ENCODE measurements at regions not wholly inside any gene's neighbourhood (a gene's known extent, or its start where the extent isn't known, plus 50 kb on each side); places are given as distances from the start of the nearest gene placed in this dataset.

DNA sequence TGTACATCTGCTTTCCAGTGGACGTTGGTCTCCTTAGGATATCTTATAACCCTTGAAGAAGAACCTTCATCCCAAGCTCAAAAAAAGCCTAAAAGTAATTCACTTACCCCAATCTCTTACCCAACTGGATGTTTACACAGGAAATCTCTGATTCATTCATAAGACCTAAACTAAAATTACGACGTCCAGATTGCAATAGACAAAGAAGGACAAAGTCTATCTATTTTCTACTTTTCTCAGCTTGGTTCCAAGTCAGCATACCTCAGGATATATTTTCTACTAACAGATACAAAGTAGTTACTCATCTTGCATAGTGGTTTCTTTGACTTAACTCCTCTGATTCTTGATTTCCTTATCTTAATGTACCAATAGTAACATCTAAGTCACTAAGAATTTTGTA, 669.9 kb downstream of the OTOL1 start (continued):
- TF ChIP-seq SIX1 (CRISPR knock-in tag; IDR thresholded peaks at IDR 0.05; ENCODE audit: borderline replicate concordance) (no peak), NR1H2 (CRISPR knock-in tag; IDR thresholded peaks at IDR 0.05; ENCODE audit: borderline replicate concordance, low read depth) (no peak), ZFP36L2 (CRISPR knock-in tag; IDR thresholded peaks at IDR 0.05) (no peak), FOSL1 (CRISPR knock-in tag; IDR thresholded peaks at IDR 0.05; ENCODE audit: borderline replicate concordance) (no peak), MEF2D (CRISPR knock-in tag; IDR thresholded peaks at IDR 0.05) (no peak), ZFP41 (CRISPR knock-in tag; IDR thresholded peaks at IDR 0.05; ENCODE audit: borderline replicate concordance) (no peak)
- TF ChIP-seq, protein P1, sequence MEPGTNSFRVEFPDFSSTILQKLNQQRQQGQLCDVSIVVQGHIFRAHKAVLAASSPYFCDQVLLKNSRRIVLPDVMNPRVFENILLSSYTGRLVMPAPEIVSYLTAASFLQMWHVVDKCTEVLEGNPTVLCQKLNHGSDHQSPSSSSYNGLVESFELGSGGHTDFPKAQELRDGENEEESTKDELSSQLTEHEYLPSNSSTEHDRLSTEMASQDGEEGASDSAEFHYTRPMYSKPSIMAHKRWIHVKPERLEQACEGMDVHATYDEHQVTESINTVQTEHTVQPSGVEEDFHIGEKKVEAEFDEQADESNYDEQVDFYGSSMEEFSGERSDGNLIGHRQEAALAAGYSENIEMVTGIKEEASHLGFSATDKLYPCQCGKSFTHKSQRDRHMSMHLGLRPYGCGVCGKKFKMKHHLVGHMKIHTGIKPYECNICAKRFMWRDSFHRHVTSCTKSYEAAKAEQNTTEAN (CRISPR knock-in tag; conservative IDR thresholded peaks at IDR 0.05) = no peak

DNA sequence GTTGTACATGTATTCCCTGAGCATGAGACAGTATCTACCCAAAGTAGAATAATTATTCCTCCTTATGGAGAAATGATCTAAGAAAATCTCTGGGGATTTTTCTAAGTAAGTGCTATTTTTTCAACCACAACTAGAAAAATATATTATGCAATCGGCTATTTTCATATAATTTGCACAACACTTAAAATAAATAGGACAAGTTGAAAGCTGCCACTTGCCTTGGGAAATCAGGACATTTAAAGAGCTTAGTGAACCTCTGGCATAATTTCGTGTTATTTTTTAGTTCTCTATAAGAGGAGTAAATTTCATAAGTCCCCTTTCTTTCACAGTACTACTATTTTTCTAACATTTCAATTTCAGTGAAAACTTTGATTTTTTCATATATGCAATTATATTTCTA, 672.1 kb downstream of the OTOL1 start:
- Histone ChIP-seq H3K9ac (ENCODE audit: insufficient read depth, low read depth, low read length) (no peak overlapping the region), H3K9me3 (ENCODE audit: low read length) (no peaks in the 10 kb centered on the region), H3K4me3 (replicated peaks in 1 of 3; ENCODE audit: insufficient read depth in 1 of 3, low read depth in 2 of 3, low read length in 3 of 3) (no peak overlapping the region), H3K27ac (ENCODE audit: extremely low read length, insufficient read depth, low read length) (no peak overlapping the region), H2AFZ (ENCODE audit: low read length) (no peak overlapping the region), H3K4me1 (ENCODE audit: insufficient read depth, low read length) (no peaks in the 10 kb centered on the region), H4K20me1 (ENCODE audit: insufficient read depth, low read length) (no peaks in the 10 kb centered on the region), H3K27me3 (ENCODE audit: control insufficient read depth in 1 of 2, insufficient read depth in 2 of 2, low read length in 2 of 2) (no peaks in the 10 kb centered on the region), H3K4me2 (ENCODE audit: low read depth, low read length) (no peak overlapping the region), H3K36me3 (replicated peaks in 1 of 2; ENCODE audit: control insufficient read depth in 1 of 2, insufficient read depth in 2 of 2, low read length in 2 of 2) (no peaks in the 10 kb centered on the region), H3K79me2 (ENCODE audit: insufficient read depth, low read length) (no peaks in the 10 kb centered on the region)
- no TSS peak for BruUV-seq (replicated peaks)
- POLR2A ChIA-PET = no interaction called here
- CTCF ChIA-PET (ENCODE audit: low intra/inter-chr PET ratio, low total read pairs) = no interaction called here
- in situ Hi-C loops (cut with HindIII; ENCODE audit: extremely low pct_ligation_motif_present, low pct_unique_long_range_greater_than_20kb) (no loop called here), intact Hi-C loops (cut with micrococcal nuclease; ENCODE audit: unreplicated experiment) (no loop called here)
- WGBS (ENCODE audit: low lambda C conversion rate) = under 1% methylated on average over 2 of the region's 2 CpGs
- DNase-seq (ENCODE audit: low spot score) (no peak), FAIRE-seq (no peak), ATAC-seq (no peak)
- no peak for TF ChIP-seq MEF2D (CRISPR knock-in tag; IDR thresholded peaks at IDR 0.05)
- TF ChIP-seq, protein P2, sequence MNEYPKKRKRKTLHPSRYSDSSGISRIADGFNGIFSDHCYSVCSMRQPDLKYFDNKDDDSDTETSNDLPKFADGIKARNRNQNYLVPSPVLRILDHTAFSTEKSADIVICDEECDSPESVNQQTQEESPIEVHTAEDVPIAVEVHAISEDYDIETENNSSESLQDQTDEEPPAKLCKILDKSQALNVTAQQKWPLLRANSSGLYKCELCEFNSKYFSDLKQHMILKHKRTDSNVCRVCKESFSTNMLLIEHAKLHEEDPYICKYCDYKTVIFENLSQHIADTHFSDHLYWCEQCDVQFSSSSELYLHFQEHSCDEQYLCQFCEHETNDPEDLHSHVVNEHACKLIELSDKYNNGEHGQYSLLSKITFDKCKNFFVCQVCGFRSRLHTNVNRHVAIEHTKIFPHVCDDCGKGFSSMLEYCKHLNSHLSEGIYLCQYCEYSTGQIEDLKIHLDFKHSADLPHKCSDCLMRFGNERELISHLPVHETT (CRISPR knock-in tag; conservative IDR thresholded peaks at IDR 0.05) = no peak
- no peak for TF ChIP-seq HNRNPLL (IDR thresholded peaks at IDR 0.05; ENCODE audit: low read depth, low read length, poor library complexity, severe bottlenecking)
- no peak for TF ChIP-seq RORA (CRISPR knock-in tag; IDR thresholded peaks at IDR 0.05)
- TF ChIP-seq, protein P3, sequence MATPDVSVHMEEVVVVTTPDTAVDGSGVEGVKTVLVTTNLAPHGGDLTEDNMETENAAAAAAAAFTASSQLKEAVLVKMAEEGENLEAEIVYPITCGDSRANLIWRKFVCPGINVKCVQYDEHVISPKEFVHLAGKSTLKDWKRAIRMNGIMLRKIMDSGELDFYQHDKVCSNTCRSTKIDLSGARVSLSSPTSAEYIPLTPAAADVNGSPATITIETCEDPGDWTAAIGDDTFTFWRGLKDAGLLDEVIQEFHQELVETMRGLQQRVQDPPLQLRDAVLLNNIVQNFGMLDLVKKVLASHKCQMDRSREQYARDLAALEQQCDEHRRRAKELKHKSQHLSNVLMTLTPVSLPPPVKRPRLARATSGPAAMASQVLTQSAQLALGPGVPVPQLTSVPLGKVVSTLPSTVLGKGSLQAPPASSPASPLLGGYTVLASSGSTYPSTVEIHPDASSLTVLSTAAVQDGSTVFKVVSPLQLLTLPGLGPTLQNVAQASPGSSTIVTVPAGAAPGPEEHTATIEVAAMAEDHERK (CRISPR knock-in tag; IDR thresholded peaks at IDR 0.05; ENCODE audit: low read depth) = no peak
- no peak for TF ChIP-seq SIN3A (IDR thresholded peaks at IDR 0.05; ENCODE audit: borderline replicate concordance, low read depth, low read length)
- TF ChIP-seq, protein P4, sequence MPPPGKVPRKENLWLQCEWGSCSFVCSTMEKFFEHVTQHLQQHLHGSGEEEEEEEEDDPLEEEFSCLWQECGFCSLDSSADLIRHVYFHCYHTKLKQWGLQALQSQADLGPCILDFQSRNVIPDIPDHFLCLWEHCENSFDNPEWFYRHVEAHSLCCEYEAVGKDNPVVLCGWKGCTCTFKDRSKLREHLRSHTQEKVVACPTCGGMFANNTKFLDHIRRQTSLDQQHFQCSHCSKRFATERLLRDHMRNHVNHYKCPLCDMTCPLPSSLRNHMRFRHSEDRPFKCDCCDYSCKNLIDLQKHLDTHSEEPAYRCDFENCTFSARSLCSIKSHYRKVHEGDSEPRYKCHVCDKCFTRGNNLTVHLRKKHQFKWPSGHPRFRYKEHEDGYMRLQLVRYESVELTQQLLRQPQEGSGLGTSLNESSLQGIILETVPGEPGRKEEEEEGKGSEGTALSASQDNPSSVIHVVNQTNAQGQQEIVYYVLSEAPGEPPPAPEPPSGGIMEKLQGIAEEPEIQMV (CRISPR knock-in tag; IDR thresholded peaks at IDR 0.05; ENCODE audit: low read depth) = no peak
- no peak for TF ChIP-seq TP53 (CRISPR knock-in tag; conservative IDR thresholded peaks at IDR 0.05)
- no peak for TF ChIP-seq ZNF747 (CRISPR knock-in tag; IDR thresholded peaks at IDR 0.05; ENCODE audit: borderline replicate concordance)
- TF ChIP-seq, protein P5, sequence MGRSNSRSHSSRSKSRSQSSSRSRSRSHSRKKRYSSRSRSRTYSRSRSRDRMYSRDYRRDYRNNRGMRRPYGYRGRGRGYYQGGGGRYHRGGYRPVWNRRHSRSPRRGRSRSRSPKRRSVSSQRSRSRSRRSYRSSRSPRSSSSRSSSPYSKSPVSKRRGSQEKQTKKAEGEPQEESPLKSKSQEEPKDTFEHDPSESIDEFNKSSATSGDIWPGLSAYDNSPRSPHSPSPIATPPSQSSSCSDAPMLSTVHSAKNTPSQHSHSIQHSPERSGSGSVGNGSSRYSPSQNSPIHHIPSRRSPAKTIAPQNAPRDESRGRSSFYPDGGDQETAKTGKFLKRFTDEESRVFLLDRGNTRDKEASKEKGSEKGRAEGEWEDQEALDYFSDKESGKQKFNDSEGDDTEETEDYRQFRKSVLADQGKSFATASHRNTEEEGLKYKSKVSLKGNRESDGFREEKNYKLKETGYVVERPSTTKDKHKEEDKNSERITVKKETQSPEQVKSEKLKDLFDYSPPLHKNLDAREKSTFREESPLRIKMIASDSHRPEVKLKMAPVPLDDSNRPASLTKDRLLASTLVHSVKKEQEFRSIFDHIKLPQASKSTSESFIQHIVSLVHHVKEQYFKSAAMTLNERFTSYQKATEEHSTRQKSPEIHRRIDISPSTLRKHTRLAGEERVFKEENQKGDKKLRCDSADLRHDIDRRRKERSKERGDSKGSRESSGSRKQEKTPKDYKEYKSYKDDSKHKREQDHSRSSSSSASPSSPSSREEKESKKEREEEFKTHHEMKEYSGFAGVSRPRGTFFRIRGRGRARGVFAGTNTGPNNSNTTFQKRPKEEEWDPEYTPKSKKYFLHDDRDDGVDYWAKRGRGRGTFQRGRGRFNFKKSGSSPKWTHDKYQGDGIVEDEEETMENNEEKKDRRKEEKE (IDR thresholded peaks at IDR 0.05) = no peak

Data from HepG2 (cell line).